Middle frontal gyrus (tissue), 1 donor: ENCODE measurements at regions not wholly inside any gene's neighbourhood (a gene's known extent, or its start where the extent isn't known, plus 50 kb on each side); places are given as distances from the start of the nearest gene placed in this dataset.

ENCODE experiments used
- DNase-seq: peaks from one replicate; pipeline ENCODE4 v3.0.0-alpha.2; 2015; ENCODE audit warnings: low spot score; ENCODE audit errors: extremely low spot score

- DNase-seq = no peak
Observed at GRCh38 chr16:73483934-73484711, 436.2 kb upstream of the ZFHX3 start.

GRCh38 chr16:73483076-73483791, 435.3 kb upstream of the ZFHX3 start:
- DNase-seq = no peak

- DNase-seq = no peak
Observed at GRCh38 chr16:73482310-73482709, 434.4 kb upstream of the ZFHX3 start.

GRCh38 chr16:73480381-73480780, 432.5 kb upstream of the ZFHX3 start:
- no peak for DNase-seq

- no peak for DNase-seq
Observed at GRCh38 chr16:73473713-73474112, 425.8 kb upstream of the ZFHX3 start.

- DNase-seq = no peak
Observed at GRCh38 chr16:73464834-73465233, 416.9 kb upstream of the ZFHX3 start.

- no peak for DNase-seq
Observed at GRCh38 chr16:73459586-73459985, 411.7 kb upstream of the ZFHX3 start.

- no peak for DNase-seq
Observed at GRCh38 chr16:73457851-73458250, 409.9 kb upstream of the ZFHX3 start.

GRCh38 chr16:73448970-73449369, 401.0 kb upstream of the ZFHX3 start:
- DNase-seq = no peak

GRCh38 chr16:73447846-73448245, 399.9 kb upstream of the ZFHX3 start:
- DNase-seq = no peak

- no peak for DNase-seq
Observed at GRCh38 chr16:73434621-73435020, 386.7 kb upstream of the ZFHX3 start.

GRCh38 chr16:73433731-73434307, 385.9 kb upstream of the ZFHX3 start:
- DNase-seq = no peak

GRCh38 chr16:73432850-73433730, 385.2 kb upstream of the ZFHX3 start:
- DNase-seq = no peak

- DNase-seq = no peak
Observed at GRCh38 chr16:73430138-73430537, 382.2 kb upstream of the ZFHX3 start.

- DNase-seq = no peak
Observed at GRCh38 chr16:73428121-73428520, 380.2 kb upstream of the ZFHX3 start.

- no peak for DNase-seq
Observed at GRCh38 chr16:73427164-73427563, 379.2 kb upstream of the ZFHX3 start.

- no peak for DNase-seq
Observed at GRCh38 chr16:73426433-73427160, 378.7 kb upstream of the ZFHX3 start.

- DNase-seq = no peak
Observed at GRCh38 chr16:73420676-73421075, 372.7 kb upstream of the ZFHX3 start.

- no peak for DNase-seq
Observed at GRCh38 chr16:73420244-73420643, 372.3 kb upstream of the ZFHX3 start.

- no peak for DNase-seq
Observed at GRCh38 chr16:73418691-73419090, 370.8 kb upstream of the ZFHX3 start.

GRCh38 chr16:73418051-73418450, 370.1 kb upstream of the ZFHX3 start:
- no peak for DNase-seq
